ENCODE measurements at regions not wholly inside any gene's neighbourhood (a gene's known extent, or its start where the extent isn't known, plus 50 kb on each side); places are given as distances from the start of the nearest gene placed in this dataset.

- intact Hi-C loops (cut with micrococcal nuclease; ENCODE audit: unreplicated experiment) = loop anchor here (10.0 kb wide), 1 partner anchor 385 kb away; no protein-coding TSS in a partner anchor
- peaks cover 9% of the 10 kb centered on the region for H3K27me3 Mint-ChIP-seq (ENCODE audit: unreplicated experiment)
- no peak overlapping the region for H3K27ac Mint-ChIP-seq (ENCODE audit: unreplicated experiment)
- TF ChIP-seq CTCF (IDR thresholded peaks at IDR 0.05; ENCODE audit: unreplicated experiment) = no peak
- no peak overlapping the region for H3K4me3 Mint-ChIP-seq (ENCODE audit: low read depth, unreplicated experiment)
- BruUV-seq (replicated peaks) = no TSS peak
- peaks cover under 1% of the 10 kb centered on the region for H3K36me3 Mint-ChIP-seq (ENCODE audit: insufficient read depth, unreplicated experiment)
- peaks cover 1% of the 10 kb centered on the region for H3K4me1 Mint-ChIP-seq (ENCODE audit: low read depth, unreplicated experiment)
- CTCF ChIA-PET = interaction anchor here (0.7 kb wide), 1 partner anchor 25 kb away, joined by 4 read pairs; no protein-coding TSS in a partner anchor
- DNase-seq = no peak
- peaks cover 7% of the 10 kb centered on the region for H3K9me3 Mint-ChIP-seq (ENCODE audit: low read depth, unreplicated experiment)
These were observed 66.5 kb downstream of the PLXNA1 start for GRCh38 chr3:127049393-127049792.

GRCh38 chr3:127050733-127051132, 67.8 kb downstream of the PLXNA1 start:
- intact Hi-C loops (cut with micrococcal nuclease; ENCODE audit: unreplicated experiment) = no loop called here
- peaks cover 9% of the 10 kb centered on the region for H3K27me3 Mint-ChIP-seq (ENCODE audit: unreplicated experiment)
- H3K4me1 Mint-ChIP-seq (ENCODE audit: low read depth, unreplicated experiment) = no peaks in the 10 kb centered on the region
- TF ChIP-seq CTCF (IDR thresholded peaks at IDR 0.05; ENCODE audit: unreplicated experiment) = no peak
- DNase-seq = no peak
- no TSS peak for BruUV-seq (replicated peaks)
- no peaks in the 10 kb centered on the region for H3K36me3 Mint-ChIP-seq (ENCODE audit: insufficient read depth, unreplicated experiment)
- H3K27ac Mint-ChIP-seq (ENCODE audit: unreplicated experiment) = no peak overlapping the region
- H3K4me3 Mint-ChIP-seq (ENCODE audit: low read depth, unreplicated experiment) = no peak overlapping the region
- peaks cover 7% of the 10 kb centered on the region for H3K9me3 Mint-ChIP-seq (ENCODE audit: low read depth, unreplicated experiment)
- CTCF ChIA-PET = no interaction called here

- Mint-ChIP-seq H3K36me3 (ENCODE audit: insufficient read depth, unreplicated experiment) (no peaks in the 10 kb centered on the region), H3K9me3 (ENCODE audit: low read depth, unreplicated experiment) (peaks cover 7% of the 10 kb centered on the region), H3K27me3 (ENCODE audit: unreplicated experiment) (peaks cover 13% of the 10 kb centered on the region), H3K4me1 (ENCODE audit: low read depth, unreplicated experiment) (no peaks in the 10 kb centered on the region), H3K4me3 (ENCODE audit: low read depth, unreplicated experiment) (no peak overlapping the region), H3K27ac (ENCODE audit: unreplicated experiment) (no peak overlapping the region)
- no peak for TF ChIP-seq CTCF (IDR thresholded peaks at IDR 0.05; ENCODE audit: unreplicated experiment)
- intact Hi-C loops (cut with micrococcal nuclease; ENCODE audit: unreplicated experiment) = no loop called here
- peak; percentile 36 for DNase-seq
- CTCF ChIA-PET = no interaction called here
- no TSS peak for BruUV-seq (replicated peaks)
These were observed 69.2 kb downstream of the PLXNA1 start for GRCh38 chr3:127052121-127052561.

GRCh38 chr3:127053026-127053425, 70.1 kb downstream of the PLXNA1 start:
- TF ChIP-seq CTCF (IDR thresholded peaks at IDR 0.05; ENCODE audit: unreplicated experiment) = no peak
- intact Hi-C loops (cut with micrococcal nuclease; ENCODE audit: unreplicated experiment) = no loop called here
- H3K27ac Mint-ChIP-seq (ENCODE audit: unreplicated experiment) = no peak overlapping the region
- no TSS peak for BruUV-seq (replicated peaks)
- H3K4me3 Mint-ChIP-seq (ENCODE audit: low read depth, unreplicated experiment) = no peak overlapping the region
- CTCF ChIA-PET = no interaction called here
- H3K9me3 Mint-ChIP-seq (ENCODE audit: low read depth, unreplicated experiment) = peaks cover 12% of the 10 kb centered on the region
- no peaks in the 10 kb centered on the region for H3K36me3 Mint-ChIP-seq (ENCODE audit: insufficient read depth, unreplicated experiment)
- no peak for DNase-seq
- H3K27me3 Mint-ChIP-seq (ENCODE audit: unreplicated experiment) = peaks cover 22% of the 10 kb centered on the region
- H3K4me1 Mint-ChIP-seq (ENCODE audit: low read depth, unreplicated experiment) = no peaks in the 10 kb centered on the region
